BLaER1 (cell line): ENCODE measurements at regions not wholly inside any gene's neighbourhood (a gene's known extent, or its start where the extent isn't known, plus 50 kb on each side); places are given as distances from the start of the nearest gene placed in this dataset.

Experiments used
- H3K27ac ChIP-seq: shearing (Covaris generic); formaldehyde crosslinking; 2 replicates; pipeline ENCODE4 v1.8.1; 2022
- H3K27me3 ChIP-seq: shearing (Covaris generic); formaldehyde crosslinking; 2 replicates; pipeline ENCODE4 v1.8.1; 2022
- H3K36me3 ChIP-seq: shearing (Covaris generic); formaldehyde crosslinking; 2 replicates; pipeline ENCODE4 v1.8.1; 2022
- H3K4me1 ChIP-seq: shearing (Covaris generic); formaldehyde crosslinking; 2 replicates; pipeline ENCODE4 v1.8.1; 2022
- H3K4me2 ChIP-seq: shearing (Covaris generic); formaldehyde crosslinking; 2 replicates; pipeline ENCODE4 v1.8.1; 2022
- H3K4me3 ChIP-seq: shearing (Covaris generic); formaldehyde crosslinking; 2 replicates; pipeline ENCODE4 v1.8.1; 2022
- H3K9ac ChIP-seq: shearing (Covaris generic); formaldehyde crosslinking; 2 replicates; pipeline ENCODE4 v1.8.1; 2022
- H3K9me3 ChIP-seq: shearing (Covaris generic); formaldehyde crosslinking; 2 replicates; pipeline ENCODE4 v1.8.1; 2022
- H4K20me1 ChIP-seq: shearing (Covaris generic); formaldehyde crosslinking; 2 replicates; pipeline ENCODE4 v1.8.1; 2022
- Cebpa-rat ChIP-seq: shearing (Covaris generic); IDR thresholded peaks from 2 replicates; pipeline ENCODE4 v1.8.1; 2022

- Histone ChIP-seq H3K4me2 (peak overlapping the region; percentile 77), H3K27ac (no peak overlapping the region)
Observed at GRCh38 chr20:40467703-40468411, 221.2 kb downstream of the MAFB start.

GRCh38 chr20:40467067-40467466, 222.0 kb downstream of the MAFB start:
- Histone ChIP-seq H3K4me1 (peaks cover 45% of the 10 kb centered on the region), H3K4me2 (peak overlapping the region; percentile 77), H3K4me3 (no peak overlapping the region), H3K36me3 (no peaks in the 10 kb centered on the region), H3K9me3 (no peaks in the 10 kb centered on the region), H3K9ac (no peak overlapping the region), H3K27ac (no peak overlapping the region), H3K27me3 (no peaks in the 10 kb centered on the region), H4K20me1 (peaks cover 11% of the 10 kb centered on the region; the same call in 1 of the 2 replicates)
- TF ChIP-seq Cebpa-rat, result no peak

More at GRCh38 chr20:40467703-40468411, 221.2 kb downstream of the MAFB start:
- peaks cover 11% of the 10 kb centered on the region; the same call in 1 of the 2 replicates for H4K20me1 ChIP-seq
- H3K4me3 ChIP-seq, result no peak overlapping the region
- no peaks in the 10 kb centered on the region for H3K36me3 ChIP-seq
- no peaks in the 10 kb centered on the region for H3K27me3 ChIP-seq
- TF ChIP-seq Cebpa-rat, result no peak
- no peaks in the 10 kb centered on the region for H3K9me3 ChIP-seq
- no peak overlapping the region for H3K9ac ChIP-seq
- peaks cover 51% of the 10 kb centered on the region for H3K4me1 ChIP-seq

GRCh38 chr20:40464731-40465208, 224.3 kb downstream of the MAFB start:
- no peak for TF ChIP-seq Cebpa-rat
- Histone ChIP-seq H3K4me1 (peaks cover 23% of the 10 kb centered on the region), H3K9me3 (no peaks in the 10 kb centered on the region), H3K27me3 (no peaks in the 10 kb centered on the region), H3K4me2 (no peak overlapping the region), H3K36me3 (no peaks in the 10 kb centered on the region), H3K4me3 (no peak overlapping the region), H3K27ac (no peak overlapping the region), H4K20me1 (peaks cover 3% of the 10 kb centered on the region; the same call in 1 of the 2 replicates), H3K9ac (no peak overlapping the region)

- Histone ChIP-seq H3K9me3 (no peaks in the 10 kb centered on the region), H3K4me3 (no peak overlapping the region), H4K20me1 (no peaks in the 10 kb centered on the region; the same call in 1 of the 2 replicates), H3K36me3 (no peaks in the 10 kb centered on the region), H3K27ac (no peak overlapping the region), H3K4me2 (no peak overlapping the region), H3K4me1 (peaks cover 21% of the 10 kb centered on the region), H3K27me3 (no peaks in the 10 kb centered on the region), H3K9ac (no peak overlapping the region)
- no peak for TF ChIP-seq Cebpa-rat
Observed at GRCh38 chr20:40463171-40463570, 225.9 kb downstream of the MAFB start.

- Histone ChIP-seq H3K4me1 (peaks cover 15% of the 10 kb centered on the region), H3K36me3 (no peaks in the 10 kb centered on the region), H3K9ac (no peak overlapping the region), H3K4me3 (no peak overlapping the region), H3K4me2 (no peak overlapping the region), H3K27me3 (no peaks in the 10 kb centered on the region), H4K20me1 (no peaks in the 10 kb centered on the region; the same call in 1 of the 2 replicates), H3K9me3 (no peaks in the 10 kb centered on the region), H3K27ac (no peak overlapping the region)
- TF ChIP-seq Cebpa-rat, result no peak
Observed at GRCh38 chr20:40462566-40462965, 226.5 kb downstream of the MAFB start.

GRCh38 chr20:40459299-40459698, 229.7 kb downstream of the MAFB start:
- no peak overlapping the region for H3K9ac ChIP-seq
- no peak overlapping the region for H3K27ac ChIP-seq
- H3K4me1 ChIP-seq, result no peaks in the 10 kb centered on the region
- no peak overlapping the region for H3K4me3 ChIP-seq
- no peak for TF ChIP-seq Cebpa-rat
- H3K4me2 ChIP-seq, result no peak overlapping the region
- H3K9me3 ChIP-seq, result no peaks in the 10 kb centered on the region
- no peaks in the 10 kb centered on the region for H4K20me1 ChIP-seq
- H3K27me3 ChIP-seq, result no peaks in the 10 kb centered on the region
- H3K36me3 ChIP-seq, result no peaks in the 10 kb centered on the region

- Histone ChIP-seq H3K4me2 (no peak overlapping the region), H3K4me3 (no peak overlapping the region), H3K9ac (no peak overlapping the region), H3K27ac (no peak overlapping the region), H3K4me1 (peaks cover 11% of the 10 kb centered on the region), H3K36me3 (no peaks in the 10 kb centered on the region), H4K20me1 (no peaks in the 10 kb centered on the region), H3K9me3 (no peaks in the 10 kb centered on the region; the same call in 1 of the 2 replicates), H3K27me3 (no peaks in the 10 kb centered on the region)
- no peak for TF ChIP-seq Cebpa-rat
Observed at GRCh38 chr20:40457404-40457803, 231.6 kb downstream of the MAFB start.

GRCh38 chr20:40452758-40453157, 236.3 kb downstream of the MAFB start:
- peak overlapping the region; percentile 48; the same call in 1 of the 2 replicates for H3K4me2 ChIP-seq
- H3K4me1 ChIP-seq, result peaks cover 12% of the 10 kb centered on the region
- H3K36me3 ChIP-seq, result no peaks in the 10 kb centered on the region
- H3K9me3 ChIP-seq, result no peaks in the 10 kb centered on the region; the same call in 1 of the 2 replicates
- no peaks in the 10 kb centered on the region for H4K20me1 ChIP-seq
- no peak overlapping the region for H3K27ac ChIP-seq
- no peak overlapping the region for H3K4me3 ChIP-seq
- no peak for TF ChIP-seq Cebpa-rat
- H3K9ac ChIP-seq, result no peak overlapping the region
- no peaks in the 10 kb centered on the region for H3K27me3 ChIP-seq

GRCh38 chr20:40451552-40451951, 237.5 kb downstream of the MAFB start:
- no peaks in the 10 kb centered on the region for H4K20me1 ChIP-seq
- no peaks in the 10 kb centered on the region for H3K36me3 ChIP-seq
- no peaks in the 10 kb centered on the region; the same call in 1 of the 2 replicates for H3K9me3 ChIP-seq
- no peak for TF ChIP-seq Cebpa-rat
- H3K4me1 ChIP-seq, result peaks cover 19% of the 10 kb centered on the region
- H3K27me3 ChIP-seq, result no peaks in the 10 kb centered on the region
- H3K4me2 ChIP-seq, result no peak overlapping the region
- H3K4me3 ChIP-seq, result no peak overlapping the region
- H3K27ac ChIP-seq, result no peak overlapping the region
- H3K9ac ChIP-seq, result no peak overlapping the region

GRCh38 chr20:40449974-40450616, 238.9 kb downstream of the MAFB start:
- no peaks in the 10 kb centered on the region; the same call in 1 of the 2 replicates for H3K9me3 ChIP-seq
- H3K36me3 ChIP-seq, result no peaks in the 10 kb centered on the region
- no peak overlapping the region for H3K27ac ChIP-seq
- no peak overlapping the region for H3K9ac ChIP-seq
- no peaks in the 10 kb centered on the region for H4K20me1 ChIP-seq
- TF ChIP-seq Cebpa-rat, result no peak
- H3K27me3 ChIP-seq, result no peaks in the 10 kb centered on the region
- H3K4me2 ChIP-seq, result no peak overlapping the region
- H3K4me1 ChIP-seq, result peaks cover 19% of the 10 kb centered on the region
- H3K4me3 ChIP-seq, result no peak overlapping the region
